GM12865 (cell line): ENCODE measurements at regions not wholly inside any gene's neighbourhood (a gene's known extent, or its start where the extent isn't known, plus 50 kb on each side); places are given as distances from the start of the nearest gene placed in this dataset.

Experiments used
- DNase-seq: peaks from one replicate; pipeline ENCODE4 v3.0.0; 2010; ENCODE audit warnings: low read depth
- H3K4me3 ChIP-seq: 2 replicates; pipeline ENCODE4 v1.5.1; 2011; ENCODE audit warnings: mild to moderate bottlenecking, low read depth, low read length, control low read depth
- CTCF ChIP-seq: IDR thresholded peaks from 2 replicates; pipeline ENCODE4 v1.5.1; 2011; ENCODE audit warnings: low read length, control low read depth, low read depth, inconsistent platforms; ENCODE audit not compliant: insufficient read depth; ENCODE audit errors: missing control alignments

- H3K4me3 ChIP-seq: no peak overlapping the region
- TF ChIP-seq CTCF: no peak
- DNase-seq: no peak
Measured at GRCh38 chr1:218683242-218683641, 338.1 kb downstream of the TGFB2 start.

GRCh38 chr1:218686258-218686657 is 341.1 kb downstream of the TGFB2 start:
- no peak for DNase-seq
- no peak overlapping the region for H3K4me3 ChIP-seq
- TF ChIP-seq CTCF: no peak

GRCh38 chr1:218686761-218687160 is 341.6 kb downstream of the TGFB2 start:
- TF ChIP-seq CTCF: no peak
- DNase-seq: no peak
- no peak overlapping the region for H3K4me3 ChIP-seq

GRCh38 chr1:218692808-218693207 is 347.7 kb downstream of the TGFB2 start:
- no peak overlapping the region for H3K4me3 ChIP-seq
- no peak for TF ChIP-seq CTCF
- no peak for DNase-seq

- no peak overlapping the region for H3K4me3 ChIP-seq
- no peak for TF ChIP-seq CTCF
- DNase-seq: no peak
Measured at GRCh38 chr1:218693599-218693998, 348.5 kb downstream of the TGFB2 start.

GRCh38 chr1:218694085-218694484 is 348.9 kb downstream of the TGFB2 start:
- H3K4me3 ChIP-seq: no peak overlapping the region
- no peak for TF ChIP-seq CTCF
- DNase-seq: no peak

- no peak for TF ChIP-seq CTCF
- no peak for DNase-seq
- no peak overlapping the region for H3K4me3 ChIP-seq
Measured at GRCh38 chr1:218694636-218695035, 349.5 kb downstream of the TGFB2 start.
